Suppressor macrophage (primary cell): ENCODE measurements at regions not wholly inside any gene's neighbourhood (a gene's known extent, or its start where the extent isn't known, plus 50 kb on each side); places are given as distances from the start of the nearest gene placed in this dataset.
"Not testable (repeated sequence)": the region's sequence is repeated elsewhere in the genome, so short reads cannot be mapped to it uniquely, and the experiment has no call there.

Experiments used
- DNase-seq, 4 experiments: peaks; one replicate each; pipeline ENCODE4 v3.0.0-alpha.2; 2020 to 2022

DNA sequence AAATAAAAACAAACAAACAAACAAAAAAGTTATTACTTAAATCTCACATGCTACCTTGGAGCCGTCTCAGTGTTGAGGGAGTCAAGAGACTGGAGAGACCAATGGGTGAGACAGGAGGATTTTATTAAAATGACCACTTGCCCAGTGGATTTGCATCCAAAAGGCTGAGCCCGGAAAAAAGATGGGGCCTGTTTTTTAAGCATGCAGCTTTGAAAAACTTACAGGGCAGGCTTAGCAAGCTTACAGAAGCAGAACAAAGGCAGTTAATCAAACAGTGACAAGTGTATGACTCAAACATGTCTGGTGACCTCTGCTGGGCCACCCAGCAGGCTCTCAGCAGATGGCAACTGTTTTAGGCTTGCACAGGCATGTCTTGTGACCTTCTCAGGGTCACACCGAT lies 82.5 kb downstream of the POTEH start:
- not testable (repeated sequence) for DNase-seq

DNA sequence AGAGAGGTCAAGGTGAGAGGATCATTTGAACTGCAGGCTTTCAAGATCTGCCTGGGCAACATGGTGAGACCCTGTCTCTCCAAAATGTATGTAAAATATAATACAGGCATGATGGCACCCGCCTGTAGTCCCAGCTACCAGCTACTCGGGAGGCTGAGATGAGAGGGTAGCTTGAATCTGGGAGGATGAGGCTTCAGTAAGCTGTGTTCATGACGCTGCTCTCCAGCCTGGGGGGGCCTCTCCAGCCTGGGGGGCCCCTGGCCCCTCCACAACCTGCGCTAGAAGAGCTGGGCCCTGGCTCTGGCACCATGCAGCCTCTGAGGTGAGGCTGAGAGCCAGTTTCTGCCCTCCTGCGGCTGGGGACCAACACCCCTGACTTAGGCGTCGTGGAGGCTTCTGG lies 85.3 kb downstream of the POTEH start:
- not testable (repeated sequence) for DNase-seq

DNA sequence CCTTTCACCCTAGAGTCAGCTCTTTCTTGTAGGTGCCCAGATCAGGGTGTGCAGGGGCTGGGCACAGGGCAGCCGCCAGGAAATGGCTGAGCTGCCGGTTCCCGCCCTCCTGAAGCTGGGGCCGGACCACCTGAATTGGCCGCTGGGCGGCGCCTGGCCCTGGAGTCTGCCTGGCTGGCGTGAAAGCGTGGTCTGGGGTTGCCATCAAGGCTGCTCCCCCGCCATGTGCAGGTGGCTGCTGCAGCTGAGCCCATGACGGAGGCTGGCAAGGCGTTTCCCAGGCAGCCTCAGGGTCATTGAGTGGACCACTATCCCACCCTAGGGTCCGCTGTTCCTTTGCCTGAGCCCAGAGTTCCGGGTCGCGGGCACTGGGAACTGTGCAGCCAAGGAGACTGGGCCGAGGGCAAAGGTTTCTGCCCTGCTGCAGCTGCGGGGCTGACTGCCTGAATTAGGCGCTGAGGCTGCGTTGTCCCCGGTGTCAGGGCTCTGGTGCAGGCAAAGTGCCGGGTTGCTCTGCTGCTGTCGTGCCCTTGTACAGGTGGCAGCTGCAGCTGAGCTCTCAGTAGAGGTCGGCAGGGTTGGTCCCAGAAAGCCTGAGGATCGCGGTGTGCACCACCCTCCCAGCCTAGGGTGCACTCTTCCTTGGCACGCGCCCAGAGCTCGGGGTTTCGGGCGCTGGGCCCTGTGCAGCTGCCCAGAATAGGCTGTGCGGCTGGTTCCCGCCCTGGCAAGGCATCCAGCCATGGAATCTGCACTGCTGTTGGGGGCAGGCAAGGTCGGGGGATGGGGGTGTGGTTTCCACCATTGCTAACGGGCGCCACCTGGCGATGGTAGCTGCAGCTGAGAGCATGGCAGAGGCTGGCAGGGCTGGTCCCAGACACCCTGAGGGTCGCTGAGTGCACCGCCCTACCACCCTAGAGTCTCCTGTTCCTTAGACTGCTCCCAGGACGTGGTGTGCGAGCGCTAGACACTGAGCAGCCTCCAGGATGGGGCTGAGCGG lies 86.1 kb downstream of the POTEH start:
- not testable (repeated sequence) for DNase-seq

DNA sequence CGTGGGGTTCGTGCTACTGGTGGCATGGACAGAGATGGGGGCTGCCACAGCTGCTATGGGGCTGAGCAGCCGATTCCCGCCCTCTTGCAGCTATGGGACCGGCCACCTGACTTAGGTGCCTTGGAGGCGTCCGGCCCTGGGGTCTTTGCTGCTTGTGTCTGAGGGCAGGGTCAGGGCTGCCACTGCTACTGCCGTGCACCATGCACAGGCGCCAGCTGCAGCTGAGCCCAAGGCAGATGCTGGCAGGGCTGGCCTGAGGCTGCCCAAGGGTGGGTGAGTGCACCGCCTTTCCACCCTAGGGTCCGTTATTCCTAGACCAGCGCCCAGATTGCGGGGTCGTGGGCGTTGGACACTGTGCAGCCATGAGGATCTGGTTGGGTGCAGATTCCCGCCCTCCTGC lies 86.9 kb downstream of the POTEH start:
- DNase-seq: not testable (repeated sequence)

DNA sequence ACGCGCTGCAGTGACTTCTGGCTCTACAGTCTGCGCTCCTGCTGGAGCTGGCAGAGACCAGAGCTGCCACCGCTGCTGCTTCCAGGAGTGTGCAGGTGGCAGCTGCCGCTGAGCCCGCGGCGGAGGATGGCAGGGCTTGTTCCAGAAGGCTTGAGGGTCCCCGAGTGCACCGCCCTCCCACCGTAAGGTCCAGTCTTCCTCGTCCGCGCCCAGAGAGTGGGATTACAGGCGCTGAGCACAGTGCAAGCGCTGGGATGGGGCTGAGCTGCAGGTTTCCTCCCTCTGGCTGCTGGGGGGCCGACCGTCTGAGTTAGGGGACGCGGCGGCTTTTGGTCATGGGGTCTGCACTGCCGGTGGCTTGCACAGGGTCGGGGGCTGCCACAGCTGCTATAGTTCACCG lies 87.3 kb downstream of the POTEH start:
- DNase-seq: not testable (repeated sequence)

DNA sequence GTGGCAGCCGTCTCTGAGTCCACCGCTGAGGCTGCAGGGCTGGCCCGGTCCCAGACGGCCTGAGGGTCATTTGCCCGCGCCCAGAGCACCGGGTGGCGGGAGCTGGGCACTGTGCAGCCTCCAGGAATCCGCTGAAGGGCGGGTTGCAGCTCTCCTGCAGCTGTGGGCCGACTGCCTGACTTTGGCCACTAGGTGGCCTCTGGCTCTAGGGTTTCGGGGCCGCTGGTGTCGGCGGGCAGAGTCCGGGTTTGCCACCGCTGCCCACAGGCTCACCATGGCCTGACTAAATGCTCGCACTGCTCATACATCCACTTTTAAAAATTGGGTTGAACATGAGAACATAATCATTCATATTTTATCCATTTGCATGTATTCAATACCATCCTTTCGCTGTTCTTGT lies 87.7 kb downstream of the POTEH start:
- DNase-seq: not testable (repeated sequence)

DNA sequence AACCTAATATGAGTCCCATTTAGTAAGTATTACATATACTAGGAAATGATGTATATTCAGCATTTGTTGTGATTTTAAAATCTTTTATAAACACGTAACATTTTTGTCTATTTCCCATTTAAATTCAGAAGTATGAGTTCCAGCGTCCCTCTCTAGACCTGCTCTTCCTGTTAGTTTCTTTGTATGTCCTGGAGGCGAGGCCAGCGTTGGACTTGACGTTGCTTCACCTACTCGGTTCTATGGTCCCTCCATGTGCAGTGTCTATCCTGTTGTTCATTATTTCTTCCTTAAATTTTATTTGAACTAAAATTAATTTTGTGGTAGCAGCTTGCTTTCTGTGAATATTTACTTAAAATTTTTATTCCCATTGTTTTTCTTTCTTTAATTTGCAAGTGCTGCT lies 88.5 kb downstream of the POTEH start:
- DNase-seq: not testable (repeated sequence)

DNA sequence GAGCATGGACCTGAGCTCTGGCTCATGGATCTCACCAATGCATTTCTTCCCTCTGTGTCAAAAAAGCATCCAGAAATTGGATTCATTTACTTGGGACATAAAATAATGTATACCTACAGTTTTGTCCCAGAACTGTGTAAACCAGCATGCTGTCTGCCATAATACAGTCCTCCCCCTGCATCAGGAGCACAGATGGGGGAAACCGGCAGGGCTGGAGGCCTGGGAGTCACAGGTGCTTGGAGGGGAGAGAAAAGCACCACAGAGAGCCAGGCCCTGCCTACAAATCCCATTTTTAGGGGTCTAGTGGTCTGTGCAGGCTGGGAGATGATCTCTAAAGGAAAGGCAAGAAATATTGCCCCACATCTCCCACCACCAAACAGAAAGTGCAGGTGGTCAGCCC lies 91.8 kb downstream of the POTEH start:
- DNase-seq: not testable (repeated sequence)

DNA sequence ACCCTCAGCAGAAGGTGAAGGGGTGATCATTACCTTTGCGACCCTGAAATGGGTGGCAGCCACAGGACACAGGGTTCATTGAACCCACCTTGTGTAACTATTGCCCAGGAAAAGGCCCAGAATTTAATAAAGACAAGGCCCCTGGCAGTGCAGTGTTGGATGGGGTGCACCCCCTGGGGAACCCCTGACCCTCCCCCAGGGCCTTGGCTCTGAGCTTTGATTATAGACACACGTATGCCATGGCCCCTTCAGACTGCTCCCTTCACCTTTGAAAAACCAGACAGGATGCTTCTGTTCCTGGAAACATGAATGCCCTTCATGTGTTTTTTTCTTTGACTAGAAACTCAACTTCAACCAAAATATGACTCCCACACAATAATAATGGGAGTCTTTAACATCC lies 93.1 kb downstream of the POTEH start:
- DNase-seq: not testable (repeated sequence)

DNA sequence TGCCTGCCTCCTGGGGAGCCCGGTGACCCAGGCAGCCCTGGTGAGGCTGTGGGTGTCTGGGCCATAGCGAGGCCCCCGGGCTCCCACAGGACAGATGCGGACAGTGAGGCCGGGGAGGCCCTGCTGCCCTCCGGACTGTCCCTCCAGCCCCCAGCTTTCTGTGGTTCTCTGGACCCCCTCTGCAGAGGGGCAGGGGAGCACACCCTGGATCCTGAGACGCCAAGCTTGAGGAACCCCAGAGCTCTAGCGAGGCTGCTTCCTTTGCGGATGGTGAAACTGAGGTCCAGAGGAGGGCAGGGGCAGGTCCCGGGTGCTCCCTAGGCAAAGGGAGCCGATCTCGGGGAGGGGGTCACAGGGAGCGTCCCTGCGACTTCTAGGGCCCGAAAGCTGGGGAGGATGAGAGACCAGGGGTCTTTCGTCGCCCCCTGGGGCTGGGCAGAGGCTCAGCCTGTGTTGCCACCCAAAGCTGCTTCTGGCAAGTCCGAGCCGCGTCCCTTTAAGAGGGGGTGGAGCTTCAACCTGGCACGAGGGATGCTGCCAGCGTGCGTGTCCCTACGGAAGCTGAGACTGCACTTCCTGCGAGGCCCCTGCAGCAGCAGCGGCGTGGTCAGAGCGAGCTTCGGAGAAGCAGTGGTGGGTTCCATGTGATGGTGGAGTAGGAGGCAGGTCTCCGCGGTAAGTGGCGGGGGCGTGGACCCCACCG lies 94.7 kb downstream of the POTEH start:
- DNase-seq: not testable (repeated sequence)

DNA sequence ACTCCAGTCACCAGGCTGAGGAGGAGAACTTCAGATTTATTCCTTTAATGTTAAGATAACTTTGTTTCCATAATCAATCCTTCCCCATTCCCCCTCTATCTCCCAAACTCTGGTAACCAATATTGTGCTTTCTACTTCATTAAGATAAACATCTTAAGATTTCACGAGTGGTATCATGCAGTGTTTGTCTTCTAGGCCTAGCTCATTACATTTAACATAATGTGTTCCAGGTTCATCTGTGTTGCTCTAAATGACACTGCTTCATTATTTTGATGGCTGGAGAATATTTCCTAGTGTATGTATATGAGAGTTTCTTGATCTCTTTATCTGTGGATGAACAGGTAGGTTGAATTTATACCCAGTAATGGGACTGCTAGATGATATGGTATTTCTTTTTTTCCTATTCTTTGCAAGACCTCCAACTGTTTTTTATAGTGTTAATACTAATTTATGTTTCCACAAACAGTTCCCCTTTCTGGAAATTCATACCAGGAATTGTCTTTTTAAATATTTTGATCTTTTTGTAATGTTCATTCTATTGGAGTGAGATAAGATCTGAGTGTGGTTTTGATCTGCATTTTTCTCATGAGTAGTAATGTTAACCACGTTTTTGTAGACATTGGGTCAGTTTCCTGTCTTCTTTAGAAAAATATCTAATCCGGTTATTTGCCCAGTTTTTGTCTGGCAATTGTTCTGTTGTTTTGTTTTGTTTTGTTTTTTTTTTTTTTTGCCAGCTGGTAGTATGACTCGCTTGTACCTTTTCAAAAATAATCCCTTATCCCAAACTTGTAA lies 97.3 kb downstream of the POTEH start:
- peak in 1 of 4 experiments; percentile 0 for DNase-seq

DNA sequence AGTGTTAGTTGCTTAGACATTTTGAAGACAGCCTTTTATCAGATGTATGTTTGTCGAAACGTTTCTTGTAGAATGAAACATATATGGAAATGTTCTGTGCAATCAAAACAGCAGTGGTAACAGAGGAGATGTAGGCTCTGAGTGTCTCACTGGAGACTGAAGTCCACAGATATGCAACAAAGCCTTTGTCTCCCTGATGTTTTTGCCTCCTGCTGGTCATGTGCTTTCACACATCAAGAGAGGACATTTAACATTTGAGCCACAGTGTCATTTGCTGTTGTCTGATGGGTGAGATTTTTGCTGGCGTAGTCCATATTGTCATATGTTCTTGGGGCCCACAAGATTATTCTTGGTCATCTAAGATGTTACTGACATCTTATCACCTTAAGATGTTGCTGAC lies 101.7 kb downstream of the POTEH start:
- DNase-seq: not testable (repeated sequence)

DNA sequence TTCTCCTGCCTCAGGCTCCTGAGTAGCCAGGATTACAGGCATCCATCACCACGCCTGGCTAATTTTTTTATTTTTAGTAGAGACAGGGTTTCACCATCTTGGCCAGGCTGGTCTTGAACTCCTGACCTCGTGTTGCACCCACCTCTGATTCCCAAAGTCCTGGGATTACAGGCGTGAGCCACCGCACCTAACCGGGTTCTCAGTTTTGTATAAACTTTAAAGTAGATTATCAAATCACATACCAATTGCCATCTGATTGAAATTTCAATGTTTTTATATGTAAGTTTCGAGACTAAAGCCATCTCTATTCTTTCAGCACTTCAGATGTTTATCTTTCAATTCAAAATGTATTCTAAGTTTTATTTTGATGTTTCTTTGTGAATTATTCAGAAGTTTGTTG lies 110.1 kb downstream of the POTEH start:
- DNase-seq: not testable (repeated sequence)

DNA sequence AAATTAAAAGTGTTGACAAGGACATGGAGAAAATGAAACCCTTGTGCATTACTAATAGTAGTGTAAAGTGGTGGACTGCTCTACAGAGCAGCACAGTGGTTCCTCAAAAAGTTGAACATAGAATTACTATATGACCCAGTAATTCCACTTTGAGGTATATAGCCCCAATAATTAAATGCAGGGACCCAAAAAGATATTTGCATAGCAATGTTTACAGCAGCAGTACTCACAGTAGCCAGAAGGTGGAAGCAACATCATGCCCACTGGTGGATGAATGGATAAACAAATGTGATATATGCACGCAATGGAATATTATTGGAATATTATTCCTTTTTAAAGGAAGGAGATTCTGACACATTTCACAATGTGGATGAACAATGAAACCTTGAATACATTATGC lies 121.3 kb downstream of the POTEH start:
- not testable (repeated sequence) for DNase-seq

DNA sequence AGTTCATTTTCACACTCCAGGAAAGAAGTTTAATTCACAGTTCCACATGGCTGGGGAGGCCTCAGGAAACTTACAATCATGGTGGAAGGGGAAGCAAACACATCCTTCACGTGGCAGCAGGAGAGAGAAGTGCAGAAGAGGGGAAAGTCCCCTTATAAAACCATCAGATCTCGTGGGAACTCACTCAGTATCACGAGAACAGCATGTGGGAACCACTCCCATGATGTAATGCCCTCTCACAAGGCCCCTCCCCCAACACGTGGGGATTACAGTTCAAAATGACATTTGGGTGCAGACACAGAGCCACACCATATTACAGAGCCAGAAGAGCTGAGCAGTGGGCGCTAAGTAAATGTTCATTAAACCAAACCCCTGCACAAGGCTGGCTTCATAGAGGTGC lies 126.0 kb downstream of the POTEH start:
- not testable (repeated sequence) for DNase-seq

DNA sequence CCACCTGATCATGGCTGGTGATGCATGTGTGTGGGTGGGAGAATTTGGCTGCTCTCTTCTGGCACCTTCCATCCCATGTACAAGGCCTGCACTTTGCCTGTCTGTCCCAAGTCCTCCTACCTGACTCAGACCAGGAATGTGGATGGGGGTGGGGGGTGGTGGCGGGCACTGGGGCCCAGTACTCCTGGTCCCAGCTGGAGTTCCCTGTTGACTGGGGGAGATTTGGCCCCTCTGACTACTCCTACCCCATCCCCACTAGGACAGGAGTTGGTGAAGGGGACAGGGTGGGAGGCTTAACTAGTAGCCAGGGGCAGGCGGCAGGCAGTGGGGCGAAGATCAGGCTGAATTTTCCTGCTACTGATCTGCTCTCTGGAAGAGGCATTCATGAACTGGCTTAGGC lies 126.6 kb downstream of the POTEH start:
- DNase-seq: not testable (repeated sequence)

DNA sequence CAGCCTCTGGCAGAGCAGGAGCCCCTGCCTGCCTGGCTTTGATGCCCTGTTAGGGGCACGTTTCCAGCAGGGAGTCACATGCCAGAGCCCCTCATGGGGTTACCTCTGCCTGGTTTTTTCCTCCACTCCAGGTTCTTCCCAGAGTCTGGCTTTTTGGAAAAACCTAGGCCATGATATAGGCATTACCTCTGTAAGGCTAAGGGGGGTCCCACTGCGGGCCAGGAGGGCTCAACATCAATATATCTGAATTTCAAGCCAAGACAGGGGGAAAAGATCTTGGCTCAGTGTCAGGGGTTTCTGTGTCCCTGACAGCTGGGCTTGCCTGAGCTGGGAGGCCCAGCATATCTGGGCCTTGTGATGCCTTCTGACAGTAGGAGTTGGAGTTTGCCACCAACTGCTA lies 127.4 kb downstream of the POTEH start:
- DNase-seq: not testable (repeated sequence)

DNA sequence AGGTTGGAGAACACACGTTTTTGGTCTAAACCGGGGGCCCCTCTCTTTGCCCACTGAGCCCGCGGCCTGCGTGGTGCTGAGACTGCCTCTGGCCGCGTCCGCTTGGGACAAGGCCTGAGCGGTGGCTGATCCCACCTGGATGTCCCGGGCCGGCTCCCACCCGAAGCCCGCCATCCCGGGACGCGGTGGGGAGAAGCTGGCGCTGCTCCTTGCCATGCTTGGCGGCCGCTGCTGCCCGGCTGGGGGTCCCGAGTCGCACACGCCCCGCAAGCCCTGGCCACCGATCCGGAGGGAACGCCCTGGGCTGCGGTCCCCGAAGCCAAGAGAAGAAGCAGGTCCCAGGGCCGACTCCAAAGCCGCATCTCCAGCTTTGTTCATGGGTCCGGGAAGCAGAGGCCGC lies 130.1 kb downstream of the POTEH start:
- DNase-seq: not testable (repeated sequence)

DNA sequence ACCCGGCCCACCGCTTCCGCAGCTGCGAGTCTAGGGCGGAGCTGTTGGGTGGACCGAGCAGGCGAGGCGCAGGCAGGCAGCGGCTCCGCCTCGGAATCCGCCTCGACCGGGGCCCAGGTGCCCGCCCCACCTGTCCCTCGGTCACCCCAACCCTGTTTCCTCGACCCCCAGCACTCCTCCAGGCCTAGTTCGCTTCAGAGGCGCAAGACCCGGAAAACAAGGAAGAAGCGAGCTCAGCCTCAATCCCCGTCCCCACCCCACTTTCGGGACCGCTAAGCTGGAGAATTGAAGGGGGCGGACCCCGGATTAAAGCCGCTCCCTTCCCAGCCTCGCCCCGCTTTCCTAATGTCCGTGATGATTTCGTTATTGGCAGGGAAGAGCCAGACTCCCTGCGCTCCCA lies 131.3 kb downstream of the POTEH start:
- DNase-seq: not testable (repeated sequence)

DNA sequence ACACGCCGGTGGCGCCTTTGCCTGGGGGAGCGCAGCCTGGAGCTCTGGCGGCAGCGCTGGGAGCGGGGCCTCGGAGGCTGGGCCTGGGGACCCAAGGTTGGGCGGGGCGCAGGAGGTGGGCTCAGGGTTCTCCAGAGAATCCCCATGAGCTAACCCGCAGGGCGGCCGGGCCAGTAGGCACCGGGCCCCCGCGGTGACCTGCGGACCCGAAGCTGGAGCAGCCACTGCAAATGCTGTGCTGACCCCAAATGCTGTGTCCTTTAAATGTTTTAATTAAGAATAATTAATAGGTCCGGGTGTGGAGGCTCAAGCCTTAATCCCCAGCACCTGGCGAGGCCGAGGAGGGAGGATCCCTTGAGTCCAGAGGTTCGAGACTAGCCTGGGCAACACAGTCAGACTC lies 132.2 kb downstream of the POTEH start:
- DNase-seq: not testable (repeated sequence)

DNA sequence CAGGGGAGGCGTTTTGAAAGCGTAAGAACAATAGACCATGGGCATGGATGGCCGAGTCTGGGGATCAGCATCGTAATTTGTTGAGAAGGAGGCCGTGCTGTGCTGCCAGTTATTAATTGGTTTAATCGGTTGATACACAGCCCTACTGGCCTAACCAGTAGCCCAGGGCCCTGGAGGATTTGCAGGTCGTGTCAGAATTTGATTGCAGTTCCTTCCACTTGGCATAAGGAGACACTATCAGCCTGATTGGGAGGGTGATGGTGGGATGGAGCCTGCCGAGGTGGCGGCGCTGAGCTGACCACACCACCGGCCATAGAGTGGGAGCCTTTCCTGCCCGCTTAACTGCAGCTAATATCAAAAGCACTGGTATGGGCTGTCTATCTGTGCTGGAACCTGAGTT lies 133.4 kb downstream of the POTEH start:
- DNase-seq: not testable (repeated sequence)

DNA sequence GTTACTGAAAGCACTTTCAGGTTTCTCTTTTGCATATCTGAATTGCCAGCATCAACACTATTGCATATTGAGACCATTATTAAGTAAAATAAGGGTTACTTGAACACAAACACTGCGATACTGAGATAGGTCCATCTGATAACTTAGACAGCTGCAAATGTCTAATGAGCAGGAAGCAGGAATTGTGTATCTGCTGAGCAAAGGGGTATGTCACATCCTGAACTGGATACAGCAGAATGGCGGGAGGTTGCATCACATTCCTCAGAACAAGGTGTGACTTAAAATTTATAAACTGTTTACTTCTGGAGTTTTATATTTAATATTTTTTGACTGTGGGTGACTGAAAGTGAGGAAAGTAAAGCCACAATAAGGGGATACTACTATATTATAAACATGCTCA lies 142.4 kb downstream of the POTEH start:
- not testable (repeated sequence) for DNase-seq

DNA sequence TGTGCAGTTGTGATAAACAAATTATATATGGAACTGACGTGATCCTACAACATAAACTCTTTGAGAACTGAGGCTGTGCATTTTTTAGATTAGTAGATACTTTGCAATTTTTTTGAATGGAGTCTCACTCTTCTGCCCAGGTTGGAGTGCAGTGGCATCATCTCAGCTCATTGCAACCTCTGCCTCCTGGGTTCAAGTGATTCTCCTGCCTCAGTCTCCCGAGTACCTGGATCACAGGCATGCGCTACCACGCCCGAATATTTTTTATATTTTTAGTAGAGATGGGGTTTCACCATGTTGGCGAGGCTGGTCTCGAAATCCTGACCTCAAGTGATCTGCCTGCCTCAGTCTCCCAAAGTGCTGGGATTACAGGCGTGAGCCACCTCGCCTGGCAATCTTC lies 145.9 kb downstream of the POTEH start:
- DNase-seq: not testable (repeated sequence)
